Gastroesophageal sphincter (tissue), 4 donors: ENCODE measurements at regions not wholly inside any gene's neighbourhood (a gene's known extent, or its start where the extent isn't known, plus 50 kb on each side); places are given as distances from the start of the nearest gene placed in this dataset.

Experiments used
- ATAC-seq: fragments of 150-250 bp; one replicate; pipeline ENCODE4 v1.9.1; 2016; ENCODE audit warnings: mild to moderate bottlenecking, moderate library complexity
- H3K27ac ChIP-seq, 4 donors: fragments of 200-600 bp; sonication (generic) in 3 of 4; 1 replicate in 3 of 4; 2 replicates in 1 of 4; pipeline ENCODE4 v1.5.1; 2016 to 2019
- H3K27me3 ChIP-seq: fragments of 200-600 bp; sonication (generic); one replicate; pipeline ENCODE4 v1.5.1; 2019
- H3K36me3 ChIP-seq, 2 donors: fragments of 200-600 bp; sonication (generic); one replicate each; pipeline ENCODE4 v1.5.1; 2019; ENCODE audit warnings: control low read depth in 1 of 2
- H3K4me1 ChIP-seq, 3 donors: fragments of 200-600 bp; sonication (generic); 1 replicate in 2 of 3; 2 replicates in 1 of 3; pipeline ENCODE4 v1.5.1; 2016 to 2019; ENCODE audit warnings: control low read depth in 2 of 3
- H3K4me3 ChIP-seq, 2 donors: fragments of 200-600 bp; sonication (generic); one replicate each; pipeline ENCODE4 v1.5.1; 2019; ENCODE audit warnings: mild to moderate bottlenecking in 1 of 2, moderate library complexity in 1 of 2
- H3K9me3 ChIP-seq, 3 donors: fragments of 200-600 bp; sonication (generic); one replicate each; pipeline ENCODE4 v1.5.1; 2017 to 2019; ENCODE audit warnings: control low read depth in 2 of 3
- CTCF ChIP-seq, 4 experiments: fragments of 200-600 bp in 2 of 4; fragments of 450-650 bp in 2 of 4; sonication (generic) in 1 of 4; IDR thresholded peaks; one replicate each; pipeline ENCODE4 v1.5.1; 2017 to 2019; ENCODE audit warnings: antibody characterized with exemption in 4 of 4, mild to moderate bottlenecking in 2 of 4, moderate library complexity in 2 of 4
- EP300 ChIP-seq: sonication (generic); formaldehyde crosslinking; IDR thresholded peaks from one replicate; pipeline ENCODE4 v1.6.1; 2017; ENCODE audit warnings: antibody characterized with exemption, mild to moderate bottlenecking
- POLR2A ChIP-seq, 2 donors: fragments of 450-650 bp; IDR thresholded peaks; one replicate each; pipeline ENCODE4 v1.6.1; 2017; ENCODE audit warnings: antibody characterized with exemption in 2 of 2, mild to moderate bottlenecking in 2 of 2, moderate library complexity in 1 of 2
- POLR2AphosphoS5 ChIP-seq: sonication (generic); formaldehyde crosslinking; IDR thresholded peaks from one replicate; pipeline ENCODE4 v1.6.1; 2017; ENCODE audit warnings: antibody characterized with exemption
- WGBS, 2 donors: methylation state at CpG; one replicate each; pipeline ENCODE4 v1.1.5; 2018; ENCODE audit warnings: low coverage in 1 of 2; 5-methylcytosine and 5-hydroxymethylcytosine counted together

- Histone ChIP-seq H3K4me3 (no peak overlapping the region), H3K27me3 (no peaks in the 10 kb centered on the region), H3K9me3 (no peaks in the 10 kb centered on the region), H3K36me3 (no peaks in the 10 kb centered on the region), H3K4me1 (no peaks in the 10 kb centered on the region), H3K27ac (no peak overlapping the region)
- WGBS, 2 donors, result 78 to 82% methylated on average over 1 of the region's 1 CpG
- ATAC-seq, result no peak
- TF ChIP-seq POLR2A (IDR thresholded peaks at IDR 0.05) (no peak), CTCF (IDR thresholded peaks at IDR 0.05) (no peak), EP300 (no peak), POLR2AphosphoS5 (no peak)
Observed at GRCh38 chr13:38180670-38181069, 169.0 kb upstream of the UFM1 start.

GRCh38 chr13:38180126-38180525 is 169.5 kb upstream of the UFM1 start:
- H3K4me1 ChIP-seq, result no peaks in the 10 kb centered on the region
- no peak for TF ChIP-seq CTCF (IDR thresholded peaks at IDR 0.05)
- H3K36me3 ChIP-seq, result no peaks in the 10 kb centered on the region
- H3K9me3 ChIP-seq, result no peaks in the 10 kb centered on the region
- no peaks in the 10 kb centered on the region for H3K27me3 ChIP-seq
- no peak overlapping the region for H3K27ac ChIP-seq
- 72 to 74% methylated on average over 1 of the region's 1 CpG for WGBS, 2 donors
- no peak overlapping the region for H3K4me3 ChIP-seq
- no peak for ATAC-seq

- Histone ChIP-seq H3K27me3 (no peaks in the 10 kb centered on the region), H3K36me3 (no peaks in the 10 kb centered on the region), H3K4me3 (no peak overlapping the region), H3K9me3 (no peaks in the 10 kb centered on the region), H3K27ac (no peak overlapping the region), H3K4me1 (no peaks in the 10 kb centered on the region)
- no peak for ATAC-seq
- no peak for TF ChIP-seq EP300
- no peak for TF ChIP-seq CTCF (IDR thresholded peaks at IDR 0.05)
- TF ChIP-seq POLR2A (IDR thresholded peaks at IDR 0.05), result no peak
Observed at GRCh38 chr13:38176664-38177063, 173.0 kb upstream of the UFM1 start.

GRCh38 chr13:38173403-38173802 is 176.2 kb upstream of the UFM1 start:
- TF ChIP-seq POLR2A (IDR thresholded peaks at IDR 0.05), result no peak
- 78 to 100% methylated on average over 1 of the region's 1 CpG for WGBS, 2 donors
- Histone ChIP-seq H3K27me3 (no peaks in the 10 kb centered on the region), H3K9me3 (no peaks in the 10 kb centered on the region), H3K36me3 (no peaks in the 10 kb centered on the region), H3K4me3 (no peak overlapping the region), H3K4me1 (no peaks in the 10 kb centered on the region), H3K27ac (no peak overlapping the region)
- ATAC-seq, result no peak

- no peaks in the 10 kb centered on the region for H3K27me3 ChIP-seq
- WGBS, 2 donors, result 80 to 100% methylated on average over 1 of the region's 1 CpG
- no peaks in the 10 kb centered on the region for H3K4me1 ChIP-seq
- H3K4me3 ChIP-seq, result no peak overlapping the region
- TF ChIP-seq EP300 (no peak), POLR2AphosphoS5 (no peak), CTCF (IDR thresholded peaks at IDR 0.05) (no peak), POLR2A (IDR thresholded peaks at IDR 0.05) (no peak)
- no peaks in the 10 kb centered on the region for H3K36me3 ChIP-seq
- no peaks in the 10 kb centered on the region for H3K9me3 ChIP-seq
- ATAC-seq, result no peak
- H3K27ac ChIP-seq, result no peak overlapping the region
Observed at GRCh38 chr13:38167164-38167822, 182.4 kb upstream of the UFM1 start.
